NCI-H774 (cell line): ENCODE measurements at regions not wholly inside any gene's neighbourhood (a gene's known extent, or its start where the extent isn't known, plus 50 kb on each side); places are given as distances from the start of the nearest gene placed in this dataset.

Experiments used
- DNase-seq: peaks from one replicate; lab custom pipeline; 2025; lab: John Stamatoyannopoulos, UW

GRCh38 chr12:81809829-81810595 lies 50.9 kb upstream of the PPFIA2 start:
- DNase-seq: no peak

- no peak for DNase-seq
Observed at GRCh38 chr12:81809113-81809777, 50.1 kb upstream of the PPFIA2 start.
